HuH-7.5 (cell line): ENCODE measurements at regions not wholly inside any gene's neighbourhood (a gene's known extent, or its start where the extent isn't known, plus 50 kb on each side); places are given as distances from the start of the nearest gene placed in this dataset.
"Not testable (repeated sequence)": the region's sequence is repeated elsewhere in the genome, so short reads cannot be mapped to it uniquely, and the experiment has no call there.

Experiments used
- DNase-seq: peaks from one replicate; pipeline ENCODE4 v3.0.0; 2011; ENCODE audit warnings: low spot score

DNA sequence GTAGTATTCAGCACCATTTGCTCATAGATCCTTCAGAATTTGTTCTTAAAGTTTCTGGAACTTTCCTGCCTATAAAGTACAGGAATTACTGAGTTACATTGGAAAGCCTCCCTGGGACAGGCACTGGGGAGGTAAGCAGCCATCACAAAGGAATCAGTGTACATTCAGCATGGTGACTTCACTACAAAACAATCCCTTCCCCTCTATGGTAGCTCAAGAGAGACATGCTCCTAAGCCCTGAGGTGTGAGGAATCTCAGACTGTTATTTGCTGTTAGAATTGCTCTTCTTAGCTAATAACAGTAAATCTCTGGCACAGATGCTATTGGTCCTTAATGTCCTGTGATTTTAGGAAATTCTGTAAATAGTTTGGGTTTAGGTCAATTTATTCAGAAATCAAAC, 1898.0 kb upstream of the PCDH7 start:
- no peak for DNase-seq

DNA sequence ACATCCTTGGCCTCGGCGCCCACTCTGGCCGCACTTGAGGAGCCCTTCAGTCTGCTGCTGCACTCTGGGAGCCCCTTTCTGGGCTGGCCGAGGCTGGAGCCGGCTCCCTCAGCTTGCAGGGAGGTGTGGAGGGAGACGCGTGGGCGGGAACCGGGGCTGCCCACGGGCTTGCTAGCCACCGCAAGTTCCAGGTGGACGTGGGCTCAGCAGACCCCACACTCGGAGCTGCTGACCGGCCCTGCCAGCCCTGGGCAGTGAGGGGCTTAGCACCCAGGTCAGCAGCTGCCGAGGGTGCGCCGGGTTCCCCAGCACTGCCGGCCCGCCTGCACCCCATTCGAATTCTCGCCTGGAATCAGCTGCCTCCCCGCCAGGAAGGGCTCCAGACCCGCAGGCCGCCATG, 1892.3 kb upstream of the PCDH7 start:
- DNase-seq = no peak

DNA sequence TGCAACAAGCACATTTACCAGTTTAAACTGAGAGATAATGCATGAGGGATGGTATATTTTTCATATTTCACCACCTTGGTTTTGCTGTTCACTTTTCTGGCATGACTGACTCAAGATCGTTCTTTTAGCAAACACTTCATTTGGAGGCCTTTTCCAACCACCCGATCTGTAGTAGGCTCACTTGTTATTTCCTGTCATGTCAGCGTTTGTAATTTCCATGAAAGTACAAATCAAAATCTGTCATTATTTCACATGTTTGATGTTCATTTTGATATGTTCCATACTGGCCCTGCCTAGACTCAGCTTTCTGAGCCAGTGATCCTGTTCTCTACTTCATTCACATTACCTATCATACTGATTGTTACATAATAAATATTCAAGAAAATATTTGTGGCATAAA, 1888.3 kb upstream of the PCDH7 start:
- DNase-seq = no peak

DNA sequence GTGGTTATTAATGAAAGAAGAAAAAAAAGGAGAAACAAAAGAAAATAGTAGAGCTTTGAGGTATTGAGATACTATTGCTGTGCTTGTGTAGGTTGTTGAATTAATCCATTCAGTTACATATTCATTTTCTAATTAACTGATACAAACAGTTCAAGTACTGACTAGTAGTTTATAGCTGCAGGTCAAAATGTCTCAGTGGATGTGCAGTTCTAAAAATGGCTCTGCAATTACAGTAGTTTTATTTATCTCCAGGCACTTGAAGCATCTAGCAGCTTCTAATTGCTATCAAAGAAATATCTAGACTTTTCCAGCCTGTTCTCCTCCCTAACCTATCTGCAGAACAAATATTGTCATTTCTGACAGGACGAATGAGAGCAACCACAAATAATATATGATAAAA, 1887.7 kb upstream of the PCDH7 start:
- no peak for DNase-seq

DNA sequence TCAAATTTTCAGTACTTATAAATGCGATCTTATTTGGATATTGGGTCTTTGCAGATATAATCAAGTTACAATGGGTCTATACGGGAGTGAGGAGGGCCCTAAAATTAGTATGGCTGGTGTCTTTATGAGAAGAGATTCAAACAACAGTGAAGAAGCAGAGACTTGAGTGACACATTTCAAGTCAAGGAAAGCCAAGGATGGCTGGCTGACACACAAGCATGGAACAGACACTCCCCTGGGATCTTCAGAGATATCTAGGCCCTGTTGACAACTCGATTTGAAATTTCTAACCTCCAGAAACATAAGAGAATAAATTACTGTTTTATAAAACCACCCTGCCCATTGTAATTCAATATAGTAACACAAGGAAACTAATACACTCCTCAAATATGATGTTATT, 1886.0 kb upstream of the PCDH7 start:
- no peak for DNase-seq

DNA sequence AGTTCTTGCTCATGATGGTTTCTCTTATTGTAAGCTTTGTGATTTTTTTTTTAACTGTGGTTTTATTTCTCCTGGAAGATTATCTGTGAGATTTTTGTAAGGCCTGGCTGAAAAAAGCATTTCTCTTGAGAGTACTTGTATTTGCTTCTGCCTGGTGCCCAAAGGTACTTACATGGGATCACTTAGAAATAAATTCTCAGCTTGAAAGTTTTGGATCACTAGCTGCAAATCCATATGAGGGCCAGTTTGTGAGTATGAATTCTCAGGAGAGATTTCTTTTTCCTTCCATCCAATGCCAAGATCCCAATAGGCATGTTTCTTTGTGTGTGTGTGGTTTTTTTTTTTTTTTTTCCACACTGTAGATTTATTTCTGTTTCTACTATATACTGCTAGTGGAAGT, 1884.7 kb upstream of the PCDH7 start:
- no peak for DNase-seq

DNA sequence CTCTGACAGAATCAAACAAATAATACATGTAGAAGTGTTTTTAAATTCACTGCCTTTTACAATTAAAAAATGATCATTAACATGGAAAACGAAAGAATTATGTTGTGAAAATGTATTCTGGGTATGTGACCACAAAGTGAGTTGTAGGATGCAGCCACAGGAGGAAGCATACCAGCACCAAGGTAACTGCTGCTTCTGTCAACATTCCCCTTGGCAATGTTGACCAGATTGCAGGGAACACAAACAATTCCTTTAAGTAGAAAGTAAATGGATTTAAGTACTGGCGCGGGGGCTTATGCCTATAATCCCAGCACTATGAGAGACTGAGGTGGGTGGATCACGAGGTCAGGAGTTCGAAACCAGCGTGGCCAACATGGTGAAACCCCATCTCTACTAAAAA, 1877.9 kb upstream of the PCDH7 start:
- DNase-seq = no peak

DNA sequence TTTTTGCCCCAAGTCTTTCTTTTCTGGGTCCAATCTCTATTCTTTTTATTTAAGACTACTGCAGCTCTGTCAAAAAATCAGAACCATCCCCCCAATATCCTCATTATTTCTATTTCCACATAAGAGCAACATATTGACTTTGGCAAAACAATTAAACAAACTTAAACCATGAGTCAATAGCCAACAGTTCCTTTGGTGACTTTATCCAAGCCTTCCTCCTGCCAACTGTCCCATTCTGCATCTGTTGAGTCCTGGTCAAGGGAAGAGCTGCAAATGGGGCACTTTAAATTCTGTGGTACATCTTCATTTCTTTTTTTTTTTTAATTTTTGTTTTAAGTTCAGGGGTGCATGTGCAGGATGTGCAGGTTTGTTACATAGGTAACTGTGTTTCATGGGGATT, 1875.0 kb upstream of the PCDH7 start:
- no peak for DNase-seq

DNA sequence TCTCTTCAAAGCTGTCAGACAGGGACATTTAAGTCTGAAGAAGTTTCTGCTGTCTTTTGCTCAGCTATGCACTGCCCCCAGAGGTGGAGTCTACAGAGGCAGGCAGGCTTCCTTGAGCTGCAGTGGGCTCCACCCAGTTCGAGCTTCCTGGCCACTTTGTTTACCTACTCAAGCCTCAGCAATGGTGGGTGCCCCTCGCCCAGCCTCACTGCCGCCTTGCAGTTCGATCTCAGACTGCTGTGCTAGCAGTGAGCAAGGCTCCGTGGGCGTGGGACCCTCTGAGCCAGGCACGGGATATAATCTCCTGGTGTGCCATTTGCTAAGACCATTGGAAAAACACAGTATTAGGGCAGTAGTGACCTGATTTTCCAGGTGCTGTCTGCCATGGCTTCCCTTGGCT, 1863.1 kb upstream of the PCDH7 start:
- DNase-seq = not testable (repeated sequence)

DNA sequence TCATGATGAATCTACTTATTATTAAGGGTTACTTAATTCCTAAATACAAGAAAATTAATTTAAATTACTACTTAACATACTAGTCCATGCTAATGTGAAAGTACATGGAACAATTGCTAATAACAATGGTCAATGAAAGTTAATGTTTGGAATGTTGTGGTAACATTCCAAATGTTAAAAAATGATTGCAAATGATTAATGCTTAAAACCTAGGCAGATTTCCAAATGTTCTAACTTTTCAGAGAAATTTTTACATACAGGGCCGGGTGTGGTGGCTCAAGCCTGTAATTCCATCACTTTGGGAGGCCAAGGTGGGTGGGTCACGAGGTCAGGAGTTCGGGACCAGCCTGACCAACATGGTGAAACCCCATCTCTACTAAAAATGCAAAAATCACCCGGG, 1851.3 kb upstream of the PCDH7 start:
- no peak for DNase-seq

DNA sequence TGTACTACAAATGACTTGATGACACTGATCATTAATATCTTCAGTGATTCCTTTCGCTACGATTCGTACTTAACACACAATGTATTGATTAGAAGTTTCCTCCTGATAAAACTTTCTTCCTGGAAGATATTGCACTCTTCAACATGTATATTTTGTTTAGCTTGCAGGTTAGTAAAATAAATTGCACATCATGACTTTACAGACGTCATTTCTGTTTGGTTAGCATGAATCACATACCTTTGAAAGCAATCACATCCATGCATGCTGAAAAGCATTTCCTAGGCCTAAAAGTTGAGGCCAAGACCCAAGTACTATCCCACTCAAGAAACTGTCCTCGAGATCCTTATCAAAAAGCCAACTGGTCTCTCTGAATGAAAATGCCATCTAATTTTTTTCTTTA, 1841.0 kb upstream of the PCDH7 start:
- DNase-seq = no peak

DNA sequence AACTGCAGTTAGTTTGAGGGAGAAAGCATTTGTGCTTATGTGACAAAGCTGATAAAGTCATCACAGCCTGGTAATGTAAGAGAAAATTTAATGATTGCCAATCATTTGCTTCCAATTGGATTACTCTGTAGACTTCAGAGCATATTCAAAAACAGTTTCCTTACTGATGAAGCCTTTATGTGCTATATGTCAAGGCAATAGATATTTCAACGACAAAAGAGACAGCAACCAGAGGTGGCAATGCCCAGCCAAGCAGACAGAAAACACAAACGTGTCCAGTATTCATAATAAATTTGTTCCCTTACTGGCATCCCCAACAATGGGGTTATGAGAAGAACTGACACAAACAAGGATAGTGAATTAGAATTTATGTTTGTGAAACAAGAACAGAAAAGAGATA, 1840.3 kb upstream of the PCDH7 start:
- DNase-seq = no peak

DNA sequence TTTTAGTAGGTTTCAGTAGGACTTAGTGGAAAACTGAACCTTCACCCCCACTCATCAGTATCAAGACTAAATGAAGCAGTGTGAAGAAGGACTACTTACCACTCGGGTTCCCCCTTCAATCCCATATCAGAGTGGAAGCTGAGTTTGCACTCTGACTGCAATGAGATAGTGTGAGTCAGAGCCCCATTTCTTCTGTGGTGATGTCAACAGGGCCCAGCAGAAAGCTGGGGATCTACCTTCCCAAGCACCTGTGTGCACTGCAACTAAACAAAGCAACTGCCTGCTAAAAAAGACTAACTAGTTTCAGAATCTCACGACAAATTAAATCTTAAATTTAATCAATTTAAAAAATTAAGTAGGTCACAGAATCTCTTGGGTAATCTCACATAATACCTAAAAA, 1837.0 kb upstream of the PCDH7 start:
- no peak for DNase-seq

DNA sequence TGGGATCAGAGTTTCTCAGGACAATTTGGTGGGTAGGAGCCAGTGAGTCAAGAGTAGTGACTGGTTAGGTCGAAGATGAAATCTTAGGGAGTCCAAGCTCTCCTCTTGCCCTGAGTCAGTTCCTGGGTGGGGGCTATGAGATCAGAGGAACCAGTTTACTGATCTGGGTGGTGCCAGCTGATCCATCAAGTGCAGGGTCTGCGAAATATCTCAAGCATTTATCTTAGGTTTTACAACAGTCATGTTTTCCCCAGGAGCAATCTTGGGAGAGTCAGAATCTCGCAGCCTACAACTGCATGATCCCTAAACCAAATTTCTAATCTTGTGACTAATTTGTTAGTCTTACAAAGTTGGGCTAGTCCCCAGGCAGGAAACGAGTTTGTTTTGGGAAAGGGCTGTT, 1833.2 kb upstream of the PCDH7 start:
- DNase-seq = no peak

DNA sequence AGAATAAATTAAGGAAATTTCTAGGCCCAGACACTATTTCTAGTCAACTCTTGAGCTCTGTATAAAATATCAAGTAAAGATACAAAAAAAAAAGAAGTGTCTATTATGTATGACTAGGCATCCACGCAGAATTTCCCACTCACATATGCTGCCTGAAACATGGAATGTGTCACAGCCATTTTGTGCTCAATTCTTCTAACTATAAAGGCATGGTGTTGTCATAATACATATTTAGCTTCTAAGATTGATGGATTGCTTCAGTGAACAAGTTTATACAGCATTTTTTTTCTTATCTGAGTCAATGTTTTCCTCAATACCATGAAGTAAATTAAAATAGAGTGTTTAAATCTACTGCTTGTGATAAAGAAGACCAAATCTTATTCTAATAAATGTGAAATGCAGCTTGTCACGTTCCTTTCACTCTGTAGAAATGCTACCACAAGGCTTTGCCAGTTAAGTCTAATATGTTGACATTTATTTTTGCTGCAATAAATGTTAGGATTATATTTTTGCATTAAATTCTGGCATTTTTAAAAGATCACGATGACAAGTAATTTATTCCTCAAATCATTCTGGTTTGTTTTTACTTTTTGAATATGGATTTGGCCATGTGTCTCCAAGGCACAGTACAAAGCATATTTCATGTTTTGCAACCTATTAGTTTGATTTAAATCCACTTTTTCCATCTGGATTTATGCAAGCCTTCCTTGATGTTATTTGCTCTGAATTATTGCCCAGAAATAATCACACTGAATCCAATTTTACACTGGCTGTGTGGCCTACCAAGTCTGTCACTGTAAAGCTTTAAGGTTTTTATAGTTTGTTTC, 1829.0 kb upstream of the PCDH7 start:
- no peak for DNase-seq

DNA sequence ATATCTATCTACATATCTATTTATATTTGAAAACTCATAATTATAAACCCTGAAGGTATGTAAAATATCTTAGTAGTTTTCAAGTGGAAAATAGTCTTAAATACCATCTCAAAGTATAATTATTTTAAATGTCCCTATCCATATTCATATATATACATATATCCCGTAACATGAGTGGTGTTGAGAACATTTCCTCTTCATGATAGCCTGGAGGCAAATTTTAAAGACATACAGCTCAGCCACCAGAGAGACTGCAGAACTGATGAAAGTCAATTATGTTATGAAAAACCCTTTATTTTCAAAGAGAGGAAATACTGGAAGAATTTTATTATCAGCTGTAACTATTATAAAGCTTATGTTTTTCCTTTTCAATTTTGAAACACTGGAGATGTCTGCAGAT, 1806.7 kb upstream of the PCDH7 start:
- DNase-seq = no peak

DNA sequence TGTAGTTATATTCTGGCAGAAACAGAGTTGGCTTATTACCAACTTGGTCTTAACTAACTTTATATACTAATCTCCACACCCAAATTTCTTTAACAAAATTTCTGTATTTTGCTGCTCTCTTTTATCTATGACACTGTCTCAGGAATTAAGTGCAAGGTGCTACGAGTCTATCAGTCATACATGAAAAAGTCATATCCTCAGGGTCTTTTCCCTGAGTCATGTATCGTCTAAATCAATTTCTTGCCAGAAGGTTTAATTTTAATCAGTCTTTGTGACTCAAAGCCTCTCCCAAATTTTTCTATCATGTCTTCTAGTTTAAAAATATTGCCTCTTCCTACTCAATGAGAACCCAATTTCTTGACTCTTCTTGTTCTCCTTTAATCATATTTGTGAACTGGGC, 1803.6 kb upstream of the PCDH7 start:
- no peak for DNase-seq

DNA sequence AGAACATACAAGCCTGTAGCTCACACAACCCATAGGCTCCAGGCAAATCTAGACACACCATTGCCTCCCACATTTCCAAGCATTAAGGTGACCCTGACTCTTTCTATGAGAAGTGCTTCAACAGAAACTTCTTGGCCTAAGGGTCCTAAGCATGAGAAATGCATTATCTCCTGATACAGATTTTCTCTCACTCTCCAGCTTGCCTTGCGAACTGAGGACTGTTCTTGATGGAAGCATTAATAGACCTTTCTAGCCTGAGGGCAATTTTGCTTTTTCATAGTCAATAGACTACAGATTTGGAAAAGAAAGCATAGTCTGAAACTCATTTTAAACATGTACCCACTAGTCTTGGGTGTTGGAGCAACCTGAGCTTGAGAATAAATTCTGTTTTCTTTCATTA, 1801.3 kb upstream of the PCDH7 start:
- no peak for DNase-seq

DNA sequence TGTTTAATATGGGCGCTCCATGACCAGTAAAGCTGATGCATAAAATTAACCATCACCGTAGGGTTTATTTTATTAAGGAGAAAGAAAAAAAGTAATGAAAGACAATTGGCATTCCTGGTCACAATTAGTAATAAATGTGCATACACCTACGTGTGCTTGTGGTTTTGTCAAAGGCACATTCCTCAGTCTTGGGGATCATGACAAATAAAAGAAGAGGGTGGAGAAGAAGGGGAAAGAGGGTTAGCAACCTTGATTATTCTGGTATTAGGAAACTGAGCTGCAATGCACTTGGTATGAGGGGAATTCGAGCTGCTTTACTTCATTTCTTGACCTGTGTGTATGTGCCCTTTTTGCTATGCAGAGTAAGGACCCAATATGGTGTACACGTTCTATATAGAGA, 1798.3 kb upstream of the PCDH7 start:
- no peak for DNase-seq

DNA sequence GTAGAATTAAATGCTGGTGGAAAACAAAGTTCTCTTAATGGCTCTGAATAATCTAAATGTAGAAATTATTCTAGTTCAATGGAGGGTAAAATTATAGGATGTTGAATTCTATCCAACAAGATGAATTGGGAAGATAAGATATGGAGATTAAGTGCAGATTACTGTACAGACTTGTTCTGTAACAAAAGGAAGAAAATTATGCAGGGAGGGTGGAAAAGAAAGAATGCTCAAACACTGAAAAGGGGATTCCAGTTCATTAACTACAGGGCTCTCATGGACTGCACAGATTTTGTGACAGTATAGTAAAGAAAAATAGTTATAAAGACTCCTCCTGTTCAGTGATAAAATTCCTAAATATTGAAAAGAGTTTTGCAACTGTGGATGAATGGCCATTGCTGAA, 1794.0 kb upstream of the PCDH7 start:
- no peak for DNase-seq

DNA sequence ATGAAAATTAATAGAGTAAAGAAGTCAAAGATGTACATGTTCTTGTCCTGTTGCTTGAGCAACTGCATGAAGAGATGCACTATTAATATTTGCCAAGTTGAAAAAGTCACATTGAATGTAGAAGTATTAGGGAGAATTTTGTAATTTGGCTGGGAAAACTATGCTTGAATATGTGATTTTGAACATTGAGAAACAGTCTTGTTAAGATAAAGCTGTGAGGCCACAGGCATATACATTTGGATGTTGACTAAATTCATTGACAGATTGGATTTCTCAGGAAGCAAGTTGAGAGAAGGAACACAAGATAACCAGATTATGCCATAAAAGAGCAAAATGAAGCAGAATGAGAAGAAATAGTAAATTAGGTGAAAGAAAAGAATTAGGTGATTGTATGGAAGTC, 1777.5 kb upstream of the PCDH7 start:
- DNase-seq = no peak

DNA sequence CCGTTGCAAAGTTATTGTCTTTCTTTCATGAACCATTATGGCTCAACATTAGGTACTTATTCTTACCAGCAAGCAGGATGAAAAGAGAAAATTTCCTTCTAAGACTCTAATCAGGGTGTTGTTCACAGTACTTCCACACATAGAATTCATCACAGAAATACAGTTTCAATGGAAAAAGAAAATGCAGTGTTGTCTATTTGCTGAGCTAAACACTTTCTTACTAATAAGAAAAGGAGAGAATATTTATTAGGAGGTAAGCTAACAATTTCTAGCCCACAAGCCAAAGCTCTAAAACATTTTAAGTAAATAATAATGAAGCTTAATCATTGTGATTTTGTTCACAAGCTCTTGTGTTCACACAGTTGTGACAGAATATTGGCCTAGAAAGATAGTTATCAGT, 1772.8 kb upstream of the PCDH7 start:
- no peak for DNase-seq

DNA sequence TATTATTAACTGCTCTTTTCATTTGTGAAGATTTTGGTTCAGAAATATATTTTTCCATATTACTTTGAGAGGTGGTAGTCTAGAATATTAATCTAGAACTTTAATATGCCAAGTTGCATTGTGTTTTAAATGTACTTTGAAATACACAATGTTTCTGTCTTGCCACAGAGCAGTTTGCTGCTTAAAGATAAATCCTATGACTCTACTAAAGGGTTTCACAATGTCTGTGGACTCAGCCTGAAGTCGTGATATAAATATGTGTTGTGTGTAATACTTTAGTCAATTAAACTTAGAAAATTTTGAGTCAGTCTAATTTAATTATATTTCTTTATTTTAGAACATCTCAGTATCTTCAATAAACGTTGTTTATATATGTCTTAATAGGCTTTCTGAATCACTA, 1771.7 kb upstream of the PCDH7 start:
- no peak for DNase-seq

DNA sequence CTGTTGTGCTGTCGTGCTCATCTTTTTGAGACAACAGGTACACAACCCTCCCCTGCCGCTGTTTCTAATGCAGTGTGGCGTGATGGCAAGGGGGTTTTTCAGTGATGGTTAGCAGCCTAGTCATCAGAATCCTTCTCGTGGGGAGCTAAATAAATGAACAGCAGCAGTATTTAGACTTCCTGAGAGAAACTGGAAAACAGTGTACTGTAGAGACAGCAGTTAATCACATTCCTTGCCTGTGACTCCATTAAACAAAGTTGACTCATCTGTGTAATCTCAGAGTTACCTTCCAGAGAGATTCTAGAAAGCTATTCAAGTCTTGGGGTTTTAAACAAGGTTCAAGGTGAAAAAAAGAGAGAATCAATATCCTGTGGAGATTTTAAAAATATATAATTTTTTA, 1753.2 kb upstream of the PCDH7 start:
- DNase-seq = no peak
